HG02981 (cell line): ENCODE measurements at regions not wholly inside any gene's neighbourhood (a gene's known extent, or its start where the extent isn't known, plus 50 kb on each side); places are given as distances from the start of the nearest gene placed in this dataset.
"Not testable (repeated sequence)": the region's sequence is repeated elsewhere in the genome, so short reads cannot be mapped to it uniquely, and the experiment has no call there.

Experiments used
- ATAC-seq: cut with Tn5 transposase; IDR thresholded peaks from one replicate; pipeline ENCODE4 v1.9.1; 2021; ENCODE audit warnings: mild to moderate bottlenecking, moderate library complexity; ENCODE audit not compliant: unreplicated experiment

DNA sequence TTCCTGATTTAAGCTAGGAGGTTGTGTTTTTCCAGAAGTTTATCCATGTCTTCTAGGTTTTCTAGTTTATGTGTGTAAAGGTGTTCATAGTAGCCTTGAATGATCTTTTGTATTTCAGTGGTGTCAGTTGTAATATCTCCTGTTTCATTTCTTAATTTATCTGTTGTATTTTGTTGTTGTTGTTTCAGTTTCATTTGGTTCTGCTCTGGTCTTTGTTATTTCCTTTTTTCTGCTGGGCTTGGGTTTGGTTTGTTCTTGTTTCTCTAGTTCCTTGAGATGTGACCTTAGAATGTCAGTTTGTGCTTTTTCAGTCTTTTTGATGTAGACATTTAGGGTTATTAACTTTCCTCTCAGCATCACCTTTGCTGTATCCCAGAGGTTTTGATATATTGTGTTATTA is 62.8 kb downstream of the SCP2D1 start:
- not testable (repeated sequence) for ATAC-seq

GRCh38 chr20:18879262-18879661 is 65.7 kb downstream of the SCP2D1 start:
- ATAC-seq, result no peak

- ATAC-seq, result no peak
Measured at GRCh38 chr20:18886756-18887155, 73.2 kb downstream of the SCP2D1 start.

DNA sequence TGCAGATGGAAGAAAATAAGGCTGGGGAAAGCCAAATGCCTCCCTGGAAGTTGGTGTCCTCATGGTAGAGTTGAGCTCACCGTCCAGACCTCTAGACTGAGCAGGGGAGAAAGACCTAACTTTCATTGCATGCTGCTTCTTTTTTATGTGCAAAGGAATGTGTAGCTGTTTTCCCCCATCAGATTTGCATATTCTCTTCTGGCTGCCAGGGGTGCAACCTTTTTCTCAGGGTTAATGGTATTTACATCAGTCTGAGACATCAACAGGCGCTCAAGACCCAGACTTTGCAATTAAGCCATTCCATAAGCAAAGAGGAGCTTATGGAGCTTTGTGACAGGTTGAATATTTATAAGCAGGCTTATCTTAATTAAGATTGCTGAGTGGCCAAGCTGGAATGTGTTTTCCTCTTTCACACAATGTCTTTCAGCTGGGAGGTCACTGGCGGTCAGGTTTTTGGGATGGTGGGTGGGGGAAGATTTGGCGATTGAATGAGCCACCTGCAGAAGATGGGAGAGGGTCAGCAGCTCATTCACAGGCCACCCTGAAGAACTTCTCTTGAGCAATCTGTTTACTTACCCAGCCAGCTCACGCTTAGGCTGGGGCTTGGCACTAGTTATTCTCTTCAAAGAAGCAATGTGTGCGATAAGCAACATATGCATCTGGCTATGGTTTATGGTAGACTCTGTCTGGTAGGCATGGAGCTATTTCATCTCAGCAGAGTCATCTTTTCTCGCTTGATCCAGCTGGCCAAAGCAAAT is 88.6 kb downstream of the SCP2D1 start:
- no peak for ATAC-seq

DNA sequence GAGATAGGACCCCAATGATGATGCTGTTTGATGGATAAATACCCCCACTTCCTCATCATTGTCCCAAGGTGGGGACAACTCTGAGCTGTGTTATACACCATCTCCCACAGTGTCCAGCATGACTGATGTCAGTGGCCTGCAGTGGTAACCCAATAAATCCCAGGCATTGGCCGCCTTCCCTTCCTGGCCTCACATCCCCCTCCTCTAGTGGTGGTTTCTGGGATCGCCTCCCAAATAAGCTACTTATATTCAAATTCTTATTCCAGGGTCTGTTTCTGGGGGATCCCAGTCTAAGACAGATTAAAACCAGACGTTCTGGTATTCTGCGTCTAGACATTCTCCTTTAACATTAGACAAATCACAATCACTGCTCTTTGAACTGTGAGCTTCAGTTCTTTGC is 90.6 kb downstream of the SCP2D1 start:
- ATAC-seq, result no peak

GRCh38 chr20:18904624-18905023 is 91.0 kb downstream of the SCP2D1 start:
- no peak for ATAC-seq

GRCh38 chr20:18906046-18906445 is 92.5 kb downstream of the SCP2D1 start:
- no peak for ATAC-seq

- ATAC-seq, result no peak
Measured at GRCh38 chr20:18907353-18907752, 93.8 kb downstream of the SCP2D1 start.

DNA sequence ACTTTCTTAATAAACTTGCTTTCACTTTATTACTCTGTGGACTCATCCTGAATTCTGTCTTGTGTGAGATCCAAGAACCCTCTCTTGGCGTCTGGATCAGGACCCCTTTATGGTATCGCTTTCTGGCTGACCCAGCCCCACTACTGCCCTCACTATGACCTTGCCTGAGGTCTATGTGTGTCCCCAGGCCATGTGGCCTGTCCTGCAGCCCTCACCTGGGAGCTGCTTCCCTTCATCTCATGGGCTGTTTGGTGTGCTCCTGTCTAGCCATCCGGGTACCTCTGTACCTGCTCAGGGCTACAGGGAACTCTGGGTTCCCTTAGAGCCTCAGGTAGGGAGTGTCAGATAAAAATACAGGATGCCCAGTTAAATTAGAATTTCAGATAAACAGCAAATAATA is 94.5 kb downstream of the SCP2D1 start:
- no peak for ATAC-seq

DNA sequence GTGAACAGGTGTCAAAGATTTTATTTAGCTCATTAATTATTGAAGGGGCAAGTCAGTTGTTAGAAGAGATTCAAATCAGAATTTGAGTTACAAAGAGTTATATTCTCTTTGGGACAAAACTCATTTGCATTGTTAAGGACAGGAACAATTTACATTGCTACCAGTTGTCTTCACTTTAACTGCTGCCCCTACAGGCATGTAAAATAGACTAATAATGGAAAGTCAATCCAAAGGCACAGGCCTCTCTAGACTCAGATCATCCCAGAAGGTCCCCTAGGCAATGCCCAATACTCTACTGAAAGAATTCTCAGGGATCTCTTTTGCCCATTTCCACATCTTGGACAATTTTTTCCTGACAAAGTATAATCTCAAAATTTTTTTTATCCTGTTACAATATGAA is 95.7 kb downstream of the SCP2D1 start:
- ATAC-seq, result no peak

GRCh38 chr20:18913701-18914100 is 100.1 kb downstream of the SCP2D1 start:
- no peak for ATAC-seq

DNA sequence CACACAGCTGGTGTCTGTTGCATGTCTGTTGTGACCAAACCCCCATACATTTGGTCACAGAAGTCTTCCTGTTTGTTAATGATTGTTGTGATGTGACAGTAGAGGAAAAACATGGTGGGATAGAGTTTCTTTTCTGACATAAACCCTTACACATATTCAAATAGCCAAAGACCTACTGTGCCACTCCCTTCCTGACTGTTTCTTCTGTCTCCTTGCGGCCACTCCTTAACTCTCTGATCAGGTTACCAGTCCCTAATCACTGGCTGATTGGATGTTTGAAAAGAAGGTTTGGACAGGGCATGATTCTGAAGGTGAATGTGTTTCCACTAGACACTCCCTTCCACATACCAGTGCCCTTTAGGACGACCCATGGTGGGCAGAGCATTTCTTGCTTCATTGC is 101.2 kb downstream of the SCP2D1 start:
- ATAC-seq, result no peak

- ATAC-seq, result no peak
Measured at GRCh38 chr20:18916886-18917750, 103.5 kb downstream of the SCP2D1 start.

DNA sequence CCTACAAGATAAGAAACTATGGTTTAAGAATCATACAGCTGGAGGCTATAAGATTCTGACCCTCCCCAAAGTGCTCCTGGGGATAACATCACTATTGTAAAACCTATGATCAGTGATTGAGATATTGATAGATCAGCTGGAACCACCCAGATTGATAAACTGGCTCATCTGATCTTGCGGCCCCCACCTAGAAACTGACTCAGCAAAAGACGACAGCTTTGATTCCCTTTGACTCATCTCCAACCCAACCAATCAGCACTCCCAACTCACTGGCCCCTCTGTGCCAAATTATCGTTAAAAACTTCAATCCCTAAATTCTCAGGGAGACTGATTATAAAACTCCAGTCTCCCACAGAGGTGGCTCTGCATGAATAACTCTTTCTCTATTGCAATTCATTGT is 106.4 kb downstream of the SCP2D1 start:
- ATAC-seq, result no peak

DNA sequence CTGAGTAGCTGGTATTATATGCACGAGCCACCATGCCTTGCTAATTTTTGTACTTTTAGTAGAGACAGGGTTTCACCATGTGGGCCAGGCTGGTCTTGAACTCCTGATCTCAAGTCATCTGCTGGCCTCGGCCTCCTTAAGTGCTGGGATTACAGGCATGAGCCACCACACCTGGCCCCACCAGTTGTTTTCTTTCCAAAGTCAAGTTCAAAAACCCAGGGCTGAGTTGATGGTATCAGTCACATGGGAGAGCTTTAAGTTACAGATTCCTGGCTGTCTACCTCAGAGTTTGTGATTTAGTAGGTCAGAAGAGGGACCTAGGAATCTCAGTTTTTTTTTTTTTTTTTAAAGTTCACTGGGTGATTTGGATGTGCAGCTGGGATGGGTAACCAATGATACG is 107.7 kb downstream of the SCP2D1 start:
- no peak for ATAC-seq

DNA sequence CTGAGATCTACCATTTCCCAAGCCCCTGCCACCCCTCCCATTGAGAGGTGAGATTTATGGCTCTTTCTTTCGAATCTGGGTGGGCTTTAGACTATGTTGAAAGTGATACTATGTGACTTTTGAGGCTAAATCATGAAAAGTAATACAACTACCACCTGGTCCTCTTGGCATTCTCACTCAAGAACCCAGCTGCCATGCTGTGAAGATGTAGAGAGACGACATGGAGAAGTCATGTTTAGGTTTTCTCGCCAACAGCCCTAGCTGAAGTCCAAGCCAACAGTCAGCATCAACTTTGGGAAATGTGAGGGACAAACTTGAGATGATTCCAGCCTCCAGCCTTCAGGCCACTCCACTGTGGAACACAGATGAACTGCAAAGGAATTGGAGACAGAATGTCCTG is 108.7 kb downstream of the SCP2D1 start:
- ATAC-seq, result no peak

- ATAC-seq, result no peak
Measured at GRCh38 chr20:18922898-18923297, 109.3 kb downstream of the SCP2D1 start.

DNA sequence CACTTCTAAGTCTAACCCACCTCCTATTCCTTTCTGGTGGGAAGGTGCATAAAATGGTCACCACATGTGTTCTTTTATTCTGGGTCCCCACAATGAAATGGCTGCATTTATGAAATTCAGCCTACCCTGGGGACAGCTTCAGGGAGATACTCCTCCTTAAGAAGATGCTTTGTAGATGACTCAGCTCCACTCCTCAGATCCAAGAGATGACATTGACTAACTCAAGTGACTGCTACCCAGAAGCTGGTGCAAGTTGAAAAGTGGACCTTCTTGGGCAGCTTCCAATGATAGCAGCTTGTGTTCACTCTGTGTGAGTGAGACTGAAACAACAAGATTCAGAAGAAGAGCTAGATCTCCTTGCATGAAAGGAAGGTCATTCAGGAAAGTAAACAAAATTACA is 113.4 kb downstream of the SCP2D1 start:
- no peak for ATAC-seq

DNA sequence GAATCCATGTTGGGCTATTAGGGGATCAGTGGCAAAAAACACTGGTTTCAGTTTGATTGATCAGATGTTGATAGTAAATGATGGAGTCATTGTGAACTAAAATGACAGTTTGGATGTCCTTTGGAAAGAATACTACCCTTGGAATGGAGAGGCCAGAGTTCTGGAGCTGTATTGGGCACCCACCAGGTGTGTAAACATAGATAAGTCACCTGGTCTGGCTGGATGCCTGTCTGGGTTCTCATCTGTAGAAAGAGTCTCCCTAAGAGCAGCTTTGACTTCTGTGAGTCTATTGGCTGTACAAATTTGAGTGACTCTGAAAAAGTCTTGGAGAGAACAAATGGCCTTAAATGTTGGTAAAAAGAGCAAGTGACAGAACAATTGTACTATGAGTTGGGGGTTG is 115.0 kb downstream of the SCP2D1 start:
- no peak for ATAC-seq

GRCh38 chr20:18929800-18930199 is 116.2 kb downstream of the SCP2D1 start:
- ATAC-seq, result no peak

DNA sequence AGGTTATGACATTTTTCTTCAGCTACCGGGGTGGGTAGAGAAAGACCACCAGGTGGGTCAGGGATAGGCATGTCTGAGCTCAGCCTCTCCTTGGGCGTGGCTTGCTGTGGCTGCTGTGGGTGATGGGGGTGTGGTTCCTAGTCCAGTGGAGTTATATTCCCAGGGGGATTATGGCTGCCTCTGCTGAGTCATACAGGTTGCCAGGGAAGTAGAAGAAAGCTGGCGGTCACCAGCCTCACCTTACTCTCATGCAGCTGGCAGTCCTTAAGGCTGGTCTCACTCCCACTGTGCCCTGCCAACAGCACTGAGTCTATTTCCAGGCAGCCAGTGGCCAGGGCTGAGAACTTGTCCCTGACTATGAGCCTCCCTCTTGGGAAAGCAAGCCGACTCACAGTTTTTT is 130.0 kb downstream of the SCP2D1 start:
- ATAC-seq, result no peak

- no peak for ATAC-seq
Measured at GRCh38 chr20:18956890-18957289, 143.3 kb downstream of the SCP2D1 start.
